ENCODE measurements at regions not wholly inside any gene's neighbourhood (a gene's known extent, or its start where the extent isn't known, plus 50 kb on each side); places are given as distances from the start of the nearest gene placed in this dataset.

- no peak for TF ChIP-seq CTCF (IDR thresholded peaks at IDR 0.05)
- TF ChIP-seq EP300 (IDR thresholded peaks at IDR 0.05): no peak
- no peak for TF ChIP-seq POLR2A (IDR thresholded peaks at IDR 0.05)
Measured at GRCh38 chr2:54040250-54040649, 69.5 kb upstream of the PSME4 start.

Measured in ovary (tissue), 3 donors.